ENCODE measurements at regions not wholly inside any gene's neighbourhood (a gene's known extent, or its start where the extent isn't known, plus 50 kb on each side); places are given as distances from the start of the nearest gene placed in this dataset.

DNA sequence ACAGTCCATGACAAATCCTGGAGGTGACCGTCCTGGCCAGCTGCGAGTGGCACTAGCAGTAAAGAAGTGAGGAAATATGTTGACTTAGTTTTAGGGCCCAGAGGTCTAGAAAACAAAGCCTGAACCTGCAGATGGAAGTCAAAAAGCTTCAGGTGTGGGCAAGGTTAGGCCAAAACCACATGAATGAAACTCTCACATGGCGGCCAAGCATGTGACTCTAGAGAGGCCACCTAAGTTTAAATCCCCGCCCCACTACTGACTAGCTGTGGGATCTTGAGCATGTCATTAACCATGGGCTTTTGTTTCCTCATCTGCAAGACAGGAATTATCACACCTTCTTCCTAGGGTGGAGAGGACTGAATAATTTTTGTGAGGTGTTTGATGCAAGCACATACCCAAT is 148.2 kb upstream of the DAB1 start:
- TF ChIP-seq EP300 (IDR thresholded peaks at IDR 0.05) (no peak), CTCF (IDR thresholded peaks at IDR 0.05) (no peak), POLR2AphosphoS5 (IDR thresholded peaks at IDR 0.05) (no peak)
